ENCODE measurements at regions not wholly inside any gene's neighbourhood (a gene's known extent, or its start where the extent isn't known, plus 50 kb on each side); places are given as distances from the start of the nearest gene placed in this dataset.
"Not testable (repeated sequence)": the region's sequence is repeated elsewhere in the genome, so short reads cannot be mapped to it uniquely, and the experiment has no call there.

- POLR2A ChIA-PET: no interaction called here
- Mint-ChIP-seq H3K36me3 (no peaks in the 10 kb centered on the region), H3K4me1 (no peaks in the 10 kb centered on the region), H3K27me3 (peaks cover 0 to 3% (median 0%) of the 10 kb centered on the region in 5 donors), H3K27ac (no peak overlapping the region), H3K9me3 (peaks cover 0 to 10% (median 0%) of the 10 kb centered on the region in 9 donors), H3K4me3 (no peak overlapping the region)
- ATAC-seq: no peak
- DNase-seq: no peak
These were observed 659.1 kb downstream of the EFNA5 start for GRCh38 chr5:107011605-107012004.

DNA sequence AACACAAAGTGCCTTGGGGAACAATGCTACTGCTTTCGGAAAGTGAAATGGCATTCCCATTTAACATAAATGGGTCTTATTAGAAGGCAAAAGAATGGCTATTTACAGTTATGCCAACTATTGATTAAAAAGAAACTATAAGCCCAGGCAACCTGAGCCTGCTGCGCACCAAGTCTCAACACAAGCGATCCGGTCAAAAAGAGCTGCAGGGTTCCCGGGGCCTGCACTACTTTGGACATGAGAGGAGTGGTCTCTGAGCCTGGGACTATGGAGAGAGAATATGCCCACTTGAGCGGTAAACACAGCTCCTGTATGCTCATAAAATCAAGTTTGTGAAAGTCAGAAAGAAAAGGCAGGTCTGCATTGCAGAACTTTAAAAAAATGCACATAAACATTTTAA lies 660.7 kb downstream of the EFNA5 start:
- DNase-seq (no peak), ATAC-seq (no peak)
- Mint-ChIP-seq H3K27ac (no peak overlapping the region), H3K27me3 (peaks cover 0 to 3% (median 0%) of the 10 kb centered on the region in 5 donors), H3K4me1 (no peaks in the 10 kb centered on the region), H3K4me3 (no peak overlapping the region), H3K9me3 (peaks cover 0 to 10% (median 0%) of the 10 kb centered on the region in 9 donors), H3K36me3 (no peaks in the 10 kb centered on the region)
- POLR2A ChIA-PET: no interaction called here

- ATAC-seq: no peak
- no peak for DNase-seq
- no peak overlapping the region for H3K4me3 Mint-ChIP-seq
- H3K36me3 Mint-ChIP-seq: no peaks in the 10 kb centered on the region
- peaks cover 0 to 15% (median 0%) of the 10 kb centered on the region in 9 donors for H3K9me3 Mint-ChIP-seq
- no peaks in the 10 kb centered on the region for H3K4me1 Mint-ChIP-seq
- no peaks in the 10 kb centered on the region for H3K27me3 Mint-ChIP-seq
- POLR2A ChIA-PET: no interaction called here
- H3K27ac Mint-ChIP-seq: no peak overlapping the region
These were observed 665.1 kb downstream of the EFNA5 start for GRCh38 chr5:107005653-107006052.

DNA sequence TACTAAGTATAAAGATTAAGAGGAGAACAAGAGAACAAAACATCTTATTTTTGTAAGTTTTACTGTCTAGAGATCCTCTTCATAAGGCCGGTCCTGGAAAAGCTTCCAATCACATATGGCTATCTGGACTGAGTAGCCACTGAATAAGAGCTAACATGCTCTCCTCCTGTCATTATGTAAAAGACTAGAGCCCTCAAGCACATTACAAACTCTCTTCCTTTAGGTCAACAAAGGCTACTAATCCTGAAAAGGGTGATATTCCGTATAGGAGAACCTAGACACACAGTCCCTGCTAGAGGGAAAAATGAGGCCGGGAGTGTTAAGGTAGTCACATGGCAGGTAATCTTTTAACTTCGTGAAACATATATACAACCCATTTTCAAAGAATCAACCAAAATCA lies 665.6 kb downstream of the EFNA5 start:
- Mint-ChIP-seq H3K4me1 (no peaks in the 10 kb centered on the region), H3K36me3 (no peaks in the 10 kb centered on the region), H3K27me3 (no peaks in the 10 kb centered on the region), H3K9me3 (peaks cover 0 to 11% (median 0%) of the 10 kb centered on the region in 9 donors), H3K4me3 (no peak overlapping the region), H3K27ac (no peak overlapping the region)
- POLR2A ChIA-PET: no interaction called here
- ATAC-seq: no peak
- DNase-seq: no peak

DNA sequence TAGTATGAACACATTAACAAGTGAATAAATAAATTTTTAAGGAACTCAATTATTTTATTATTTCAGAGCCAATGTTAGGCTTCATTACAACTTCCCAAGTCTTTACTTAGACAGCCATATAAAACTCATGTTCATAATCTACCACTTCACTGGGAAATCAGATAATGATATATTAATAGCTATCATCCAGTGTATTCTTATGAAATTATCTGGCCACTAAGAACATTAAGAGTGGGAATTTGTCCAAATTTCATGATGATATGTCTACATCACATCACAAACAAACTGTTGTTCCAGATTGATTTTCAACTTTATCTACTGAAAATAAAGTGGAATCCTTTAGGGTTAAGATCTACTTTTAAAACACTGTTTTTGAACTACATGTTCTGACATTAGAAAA lies 668.6 kb downstream of the EFNA5 start:
- peaks cover 0 to 23% (median 2%) of the 10 kb centered on the region in 9 donors for H3K9me3 Mint-ChIP-seq
- POLR2A ChIA-PET: no interaction called here
- no peak for DNase-seq
- no peaks in the 10 kb centered on the region for H3K4me1 Mint-ChIP-seq
- H3K27ac Mint-ChIP-seq: no peak overlapping the region
- no peak for ATAC-seq
- peaks cover 0 to 3% (median 0%) of the 10 kb centered on the region in 5 donors for H3K27me3 Mint-ChIP-seq
- H3K36me3 Mint-ChIP-seq: no peaks in the 10 kb centered on the region
- no peak overlapping the region for H3K4me3 Mint-ChIP-seq

DNA sequence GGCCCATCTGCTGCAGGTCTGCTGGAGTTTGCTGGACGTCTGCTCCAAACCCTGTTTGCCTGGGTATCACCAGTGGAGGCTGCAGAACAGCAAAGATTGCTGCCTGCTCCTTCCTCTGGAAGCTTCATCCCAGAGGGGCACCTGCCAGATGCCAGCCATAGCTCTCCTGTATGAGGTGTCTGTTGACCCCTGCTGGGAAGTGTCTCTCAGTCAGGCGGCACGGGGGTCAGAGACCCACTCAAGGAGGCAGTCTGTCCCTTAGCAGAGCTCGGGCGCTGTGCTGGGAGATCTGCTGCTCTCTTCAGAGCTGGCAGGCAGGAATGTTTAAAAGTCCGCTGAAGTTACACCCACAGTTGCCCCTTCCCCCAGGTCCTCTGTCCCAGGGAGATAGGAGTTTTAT lies 671.2 kb downstream of the EFNA5 start:
- H3K27me3 Mint-ChIP-seq, ATAC-seq, H3K4me1 Mint-ChIP-seq, POLR2A ChIA-PET, H3K4me3 Mint-ChIP-seq, DNase-seq, H3K36me3 Mint-ChIP-seq, H3K27ac Mint-ChIP-seq: not testable (repeated sequence)
- H3K9me3 Mint-ChIP-seq: peaks cover 0 to 28% (median 5%) of the 10 kb centered on the region in 9 donors

DNA sequence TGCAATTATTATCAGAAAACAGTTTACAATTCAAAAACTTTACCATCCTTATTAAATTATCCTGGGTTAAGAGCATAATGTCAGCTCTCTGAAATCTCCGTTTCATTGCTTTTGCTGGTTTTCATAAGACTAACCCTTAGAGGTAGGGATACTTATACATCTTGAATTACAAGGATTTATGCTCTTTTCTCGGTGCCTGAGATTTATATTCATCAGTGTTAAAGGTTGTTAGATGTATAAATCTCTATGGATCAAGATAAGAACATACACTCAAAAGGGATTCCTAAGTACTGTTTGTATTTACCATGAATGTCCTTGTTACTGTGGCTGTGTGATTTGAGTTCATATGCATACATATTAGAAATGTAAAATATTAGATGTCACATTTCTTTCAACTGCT lies 684.7 kb downstream of the EFNA5 start:
- peaks cover 0 to 9% (median 0%) of the 10 kb centered on the region in 5 donors for H3K27me3 Mint-ChIP-seq
- DNase-seq (no peak), ATAC-seq (no peak)
- H3K4me3 Mint-ChIP-seq: no peak overlapping the region
- H3K4me1 Mint-ChIP-seq: no peaks in the 10 kb centered on the region
- no peak overlapping the region for H3K27ac Mint-ChIP-seq
- POLR2A ChIA-PET: no interaction called here
- no peaks in the 10 kb centered on the region for H3K36me3 Mint-ChIP-seq
- H3K9me3 Mint-ChIP-seq: peaks cover 0 to 14% (median 0%) of the 10 kb centered on the region in 9 donors

DNA sequence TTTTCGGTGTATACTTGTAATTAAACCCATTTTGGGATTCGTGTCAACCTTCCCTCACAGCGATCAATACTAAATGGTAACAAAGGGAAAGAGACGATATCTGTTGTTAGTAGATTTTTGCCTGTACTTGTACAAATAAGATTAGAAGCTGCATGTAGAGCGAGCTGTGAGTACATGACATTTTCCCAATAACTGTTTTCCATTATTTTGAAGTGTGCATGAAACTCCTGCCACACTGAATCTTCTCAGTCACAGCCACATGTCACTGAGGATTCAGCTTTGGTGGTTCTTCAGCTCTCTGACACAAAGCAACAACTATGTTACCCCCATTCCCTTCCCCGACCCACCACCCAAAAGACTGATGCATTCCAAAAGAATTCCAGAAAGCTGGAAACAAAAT lies 685.6 kb downstream of the EFNA5 start:
- no peak for DNase-seq
- Mint-ChIP-seq H3K27ac (no peak overlapping the region), H3K27me3 (peaks cover 0 to 13% (median under 1%) of the 10 kb centered on the region in 5 donors), H3K4me1 (no peaks in the 10 kb centered on the region), H3K9me3 (peaks cover 0 to 23% (median 0%) of the 10 kb centered on the region in 9 donors), H3K36me3 (no peaks in the 10 kb centered on the region), H3K4me3 (no peak overlapping the region)
- ATAC-seq: no peak
- POLR2A ChIA-PET: no interaction called here

DNA sequence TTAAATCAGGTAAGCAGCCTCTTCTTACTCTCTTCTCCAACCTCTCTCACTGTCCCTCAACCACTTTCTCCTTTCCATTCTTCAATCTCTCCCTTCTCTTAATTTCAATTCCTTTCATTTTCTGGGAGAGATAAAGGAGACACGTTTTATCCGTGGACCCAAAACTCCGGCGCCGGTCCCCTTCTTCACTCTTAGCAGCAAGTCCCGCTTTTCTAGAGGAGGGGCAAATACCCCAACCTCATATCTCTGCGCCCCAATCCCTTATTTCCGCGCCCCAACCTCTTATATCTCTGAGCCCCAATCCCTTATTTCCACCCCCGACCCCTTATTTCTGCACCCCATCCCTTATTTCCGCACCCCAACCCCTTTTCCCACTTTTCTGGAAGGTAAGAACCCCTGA lies 691.6 kb downstream of the EFNA5 start:
- H3K4me3 Mint-ChIP-seq, H3K27ac Mint-ChIP-seq, ATAC-seq, H3K36me3 Mint-ChIP-seq, POLR2A ChIA-PET, DNase-seq, H3K4me1 Mint-ChIP-seq: not testable (repeated sequence)
- Mint-ChIP-seq H3K9me3 (peaks cover 0 to 30% (median 2%) of the 10 kb centered on the region in 9 donors), H3K27me3 (peaks cover 0 to 17% (median 4%) of the 10 kb centered on the region in 5 donors)

- ATAC-seq, POLR2A ChIA-PET, H3K4me3 Mint-ChIP-seq, H3K27ac Mint-ChIP-seq, H3K36me3 Mint-ChIP-seq, H3K4me1 Mint-ChIP-seq, DNase-seq: not testable (repeated sequence)
- Mint-ChIP-seq H3K27me3 (peaks cover 0 to 17% (median 4%) of the 10 kb centered on the region in 5 donors), H3K9me3 (peaks cover 0 to 30% (median 2%) of the 10 kb centered on the region in 9 donors)
These were observed 692.1 kb downstream of the EFNA5 start for GRCh38 chr5:106978582-106979165.

DNA sequence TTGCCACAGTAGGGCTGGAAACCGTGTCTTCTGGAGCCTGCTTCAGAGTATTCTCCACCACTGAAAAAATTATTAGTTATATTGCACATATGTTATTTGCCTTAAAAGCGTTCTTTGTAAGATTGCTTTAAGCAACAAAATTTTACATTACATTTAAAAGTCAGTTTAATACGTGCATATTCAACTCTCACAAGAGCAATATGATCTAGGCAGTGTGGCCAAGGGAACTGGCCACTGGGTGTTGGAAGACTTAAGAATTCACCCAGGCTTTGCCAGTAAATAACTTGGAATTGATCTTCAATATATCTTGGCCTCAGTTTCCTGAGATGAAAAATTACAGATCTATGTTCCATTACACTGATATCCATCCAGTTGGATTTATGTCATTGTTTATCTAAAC lies 694.4 kb downstream of the EFNA5 start:
- peaks cover 0 to 12% (median 4%) of the 10 kb centered on the region in 5 donors for H3K27me3 Mint-ChIP-seq
- H3K4me1 Mint-ChIP-seq: no peaks in the 10 kb centered on the region
- H3K27ac Mint-ChIP-seq: no peak overlapping the region
- peaks cover 0 to 29% (median 2%) of the 10 kb centered on the region in 9 donors for H3K9me3 Mint-ChIP-seq
- no peak for DNase-seq
- H3K36me3 Mint-ChIP-seq: no peaks in the 10 kb centered on the region
- H3K4me3 Mint-ChIP-seq: no peak overlapping the region
- POLR2A ChIA-PET: no interaction called here
- ATAC-seq: no peak

GRCh38 chr5:106974272-106974671 lies 696.5 kb downstream of the EFNA5 start:
- Mint-ChIP-seq H3K27ac (no peak overlapping the region), H3K4me1 (no peaks in the 10 kb centered on the region), H3K9me3 (peaks cover 0 to 10% (median 0%) of the 10 kb centered on the region in 9 donors), H3K4me3 (no peak overlapping the region), H3K27me3 (no peaks in the 10 kb centered on the region), H3K36me3 (no peaks in the 10 kb centered on the region)
- no peak for ATAC-seq
- POLR2A ChIA-PET: no interaction called here
- DNase-seq: no peak

DNA sequence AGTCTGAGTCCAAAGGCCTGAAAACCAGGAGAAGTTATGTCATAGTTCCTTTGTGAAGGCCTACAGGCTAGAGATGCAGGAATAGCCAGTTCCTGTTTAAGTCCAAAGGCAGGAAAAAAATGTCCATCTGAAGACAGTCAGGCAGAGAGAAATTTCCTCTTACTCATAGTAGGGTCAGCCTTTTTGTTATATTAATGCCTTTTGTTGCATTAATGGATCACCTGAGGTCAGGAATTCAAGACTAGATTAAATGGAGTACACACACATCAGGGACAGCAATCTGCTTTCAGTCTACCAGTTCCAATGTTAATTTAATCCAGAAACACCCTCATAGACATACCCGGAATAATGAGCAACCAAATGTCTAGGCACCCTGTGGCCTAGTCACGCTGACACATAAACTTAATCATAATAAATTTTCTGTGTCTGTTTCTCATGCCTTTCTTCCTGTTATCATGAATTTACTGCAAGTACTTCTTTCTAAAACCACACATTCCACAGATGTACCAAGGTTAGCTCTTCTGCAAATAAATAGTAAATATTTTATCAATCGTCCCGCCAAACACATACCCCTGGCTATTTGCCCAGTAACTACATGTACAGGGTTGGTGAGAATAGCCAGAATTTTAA lies 703.9 kb downstream of the EFNA5 start:
- H3K27me3 Mint-ChIP-seq: no peaks in the 10 kb centered on the region
- POLR2A ChIA-PET: no interaction called here

GRCh38 chr5:106964132-106964531 lies 706.6 kb downstream of the EFNA5 start:
- H3K27me3 Mint-ChIP-seq: no peaks in the 10 kb centered on the region
- no peak for ATAC-seq
- DNase-seq: no peak
- H3K36me3 Mint-ChIP-seq: no peaks in the 10 kb centered on the region
- no peak overlapping the region for H3K27ac Mint-ChIP-seq
- H3K4me1 Mint-ChIP-seq: no peaks in the 10 kb centered on the region
- H3K9me3 Mint-ChIP-seq: peaks cover 0 to 12% (median 2%) of the 10 kb centered on the region in 9 donors
- no peak overlapping the region for H3K4me3 Mint-ChIP-seq
- POLR2A ChIA-PET: no interaction called here

More for the DNA sequence above, 703.9 kb downstream of the EFNA5 start:
- ATAC-seq (no peak), DNase-seq (no peak)
- no peak overlapping the region for H3K4me3 Mint-ChIP-seq
- H3K27ac Mint-ChIP-seq: no peak overlapping the region
- no peaks in the 10 kb centered on the region for H3K4me1 Mint-ChIP-seq
- H3K36me3 Mint-ChIP-seq: no peaks in the 10 kb centered on the region
- peaks cover 0 to 12% (median 2%) of the 10 kb centered on the region in 9 donors for H3K9me3 Mint-ChIP-seq

All from naive thymus-derived CD8-positive, alpha-beta T cell (primary cell).